ENCODE measurements at regions not wholly inside any gene's neighbourhood (a gene's known extent, or its start where the extent isn't known, plus 50 kb on each side); places are given as distances from the start of the nearest gene placed in this dataset.

DNA sequence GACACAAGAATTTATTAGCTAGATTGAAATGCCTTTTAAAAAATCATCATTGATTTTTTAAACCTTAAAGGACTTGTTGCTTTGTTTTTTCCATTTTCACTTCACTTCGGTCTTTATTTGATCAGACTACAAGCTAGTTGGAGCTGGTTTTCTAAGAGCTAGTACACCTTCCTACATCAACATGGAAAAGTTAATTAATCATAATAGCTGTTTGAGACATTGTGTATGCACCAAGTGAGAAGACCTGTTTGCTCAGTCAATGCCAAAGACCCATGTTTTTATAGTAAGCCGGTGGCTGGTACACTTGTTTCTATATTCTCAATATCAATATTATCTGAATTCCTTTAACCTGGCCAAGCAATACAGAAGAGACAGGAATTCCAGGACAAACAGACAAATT is 310.2 kb upstream of the SGK1 start:
- no peak for DNase-seq (ENCODE audit: extremely low read depth, low read depth)
- TF ChIP-seq, protein P1, sequence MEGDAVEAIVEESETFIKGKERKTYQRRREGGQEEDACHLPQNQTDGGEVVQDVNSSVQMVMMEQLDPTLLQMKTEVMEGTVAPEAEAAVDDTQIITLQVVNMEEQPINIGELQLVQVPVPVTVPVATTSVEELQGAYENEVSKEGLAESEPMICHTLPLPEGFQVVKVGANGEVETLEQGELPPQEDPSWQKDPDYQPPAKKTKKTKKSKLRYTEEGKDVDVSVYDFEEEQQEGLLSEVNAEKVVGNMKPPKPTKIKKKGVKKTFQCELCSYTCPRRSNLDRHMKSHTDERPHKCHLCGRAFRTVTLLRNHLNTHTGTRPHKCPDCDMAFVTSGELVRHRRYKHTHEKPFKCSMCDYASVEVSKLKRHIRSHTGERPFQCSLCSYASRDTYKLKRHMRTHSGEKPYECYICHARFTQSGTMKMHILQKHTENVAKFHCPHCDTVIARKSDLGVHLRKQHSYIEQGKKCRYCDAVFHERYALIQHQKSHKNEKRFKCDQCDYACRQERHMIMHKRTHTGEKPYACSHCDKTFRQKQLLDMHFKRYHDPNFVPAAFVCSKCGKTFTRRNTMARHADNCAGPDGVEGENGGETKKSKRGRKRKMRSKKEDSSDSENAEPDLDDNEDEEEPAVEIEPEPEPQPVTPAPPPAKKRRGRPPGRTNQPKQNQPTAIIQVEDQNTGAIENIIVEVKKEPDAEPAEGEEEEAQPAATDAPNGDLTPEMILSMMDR (IDR thresholded peaks at IDR 0.05; ENCODE audit: low read depth, low read length, missing control alignments), result no peak

DNA sequence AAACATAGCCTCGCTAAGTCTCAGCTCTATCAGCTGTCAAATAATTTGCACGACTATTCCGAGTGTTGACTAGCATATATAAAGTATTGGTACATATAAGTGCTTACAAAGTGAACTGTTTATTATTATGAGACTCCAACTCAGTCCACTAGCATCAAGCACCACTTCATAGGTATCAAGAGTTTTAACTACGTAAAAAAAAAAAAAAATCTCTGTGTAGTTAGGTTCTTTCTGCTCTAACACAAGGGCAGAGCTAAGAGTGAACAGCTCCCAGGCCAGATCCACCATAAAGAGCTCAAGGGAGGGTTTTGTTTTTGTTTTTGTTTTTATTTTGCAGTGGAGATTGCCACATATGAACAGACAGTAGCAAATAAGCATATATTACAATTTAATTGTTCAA is 309.8 kb upstream of the SGK1 start:
- no peak for DNase-seq (ENCODE audit: extremely low read depth, low read depth)
- TF ChIP-seq, protein P1 (IDR thresholded peaks at IDR 0.05; ENCODE audit: low read depth, low read length, missing control alignments), result no peak
- no peak overlapping the region for H3K4me3 ChIP-seq (replicated peaks; ENCODE audit: low read depth, low read length)

More for the DNA sequence above, 310.2 kb upstream of the SGK1 start:
- no peak overlapping the region for H3K4me3 ChIP-seq (replicated peaks; ENCODE audit: low read depth, low read length)

DNA sequence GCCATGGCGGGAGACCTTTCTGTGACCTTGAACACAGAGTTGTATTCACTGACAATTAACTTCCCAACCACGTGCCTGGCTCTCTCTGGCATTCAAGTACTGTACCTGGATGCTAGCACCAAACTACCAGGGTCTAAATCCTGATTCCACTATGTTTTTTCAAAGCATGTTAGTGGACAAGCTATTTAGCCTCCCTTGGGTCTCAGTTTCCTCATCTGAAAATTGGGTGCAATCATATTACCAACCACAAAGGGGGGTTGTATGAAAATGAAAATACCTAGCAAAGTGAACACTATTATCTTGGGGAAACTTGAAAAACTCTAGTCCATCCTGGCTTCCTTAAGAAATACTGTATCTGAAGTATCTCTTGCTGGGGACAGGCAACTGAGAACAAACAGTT is 308.7 kb upstream of the SGK1 start:
- no peak overlapping the region for H3K4me3 ChIP-seq (replicated peaks; ENCODE audit: low read depth, low read length)
- DNase-seq (ENCODE audit: extremely low read depth, low read depth), result no peak
- TF ChIP-seq, protein P1 (IDR thresholded peaks at IDR 0.05; ENCODE audit: low read depth, low read length, missing control alignments), result no peak

DNA sequence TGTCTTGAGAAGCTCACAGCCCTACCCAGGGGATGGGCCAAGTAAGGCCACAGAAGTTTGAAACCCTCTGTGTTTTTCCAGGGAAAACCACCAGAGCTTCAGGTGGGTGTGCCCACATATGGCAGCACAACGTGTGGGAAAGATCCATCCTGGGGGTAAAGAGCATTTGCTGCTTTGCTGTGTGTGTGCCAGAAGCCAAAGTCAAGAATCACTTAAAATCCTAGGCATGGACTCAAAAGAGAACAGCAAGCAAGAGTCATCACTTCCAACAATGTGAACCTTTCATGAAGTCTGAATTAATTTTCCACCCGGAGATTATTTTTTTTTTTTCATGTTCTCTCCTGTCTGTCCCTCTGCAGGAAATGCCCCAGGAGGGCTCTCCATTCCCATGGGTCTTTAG is 308.2 kb upstream of the SGK1 start:
- DNase-seq (ENCODE audit: extremely low read depth, low read depth), result no peak

DNA sequence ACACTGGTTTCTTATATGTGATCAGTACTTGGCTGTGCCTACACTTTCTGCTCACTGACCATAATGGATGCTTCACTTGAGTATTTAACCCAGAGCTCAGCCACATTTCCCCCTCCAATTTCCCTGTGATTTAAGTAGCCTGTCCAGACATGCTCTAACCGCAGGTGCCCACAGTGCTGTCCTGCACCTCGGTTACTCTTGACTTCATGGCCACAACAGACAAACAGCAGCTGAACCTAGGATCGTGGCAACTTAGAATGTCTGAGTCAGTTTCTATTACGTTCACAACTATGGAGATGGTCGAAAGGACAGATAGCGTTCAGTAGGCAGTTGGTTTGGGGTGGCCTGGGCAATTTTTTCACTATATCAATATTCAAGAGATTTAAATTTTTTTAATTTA is 306.9 kb upstream of the SGK1 start:
- DNase-seq (ENCODE audit: extremely low read depth, low read depth), result no peak
- H3K4me3 ChIP-seq (replicated peaks; ENCODE audit: low read depth, low read length), result no peak overlapping the region
- TF ChIP-seq, protein P1 (IDR thresholded peaks at IDR 0.05; ENCODE audit: low read depth, low read length, missing control alignments), result no peak

More for the DNA sequence above, 308.2 kb upstream of the SGK1 start:
- TF ChIP-seq, protein P1 (IDR thresholded peaks at IDR 0.05; ENCODE audit: low read depth, low read length, missing control alignments), result no peak
- H3K4me3 ChIP-seq (replicated peaks; ENCODE audit: low read depth, low read length), result no peak overlapping the region

DNA sequence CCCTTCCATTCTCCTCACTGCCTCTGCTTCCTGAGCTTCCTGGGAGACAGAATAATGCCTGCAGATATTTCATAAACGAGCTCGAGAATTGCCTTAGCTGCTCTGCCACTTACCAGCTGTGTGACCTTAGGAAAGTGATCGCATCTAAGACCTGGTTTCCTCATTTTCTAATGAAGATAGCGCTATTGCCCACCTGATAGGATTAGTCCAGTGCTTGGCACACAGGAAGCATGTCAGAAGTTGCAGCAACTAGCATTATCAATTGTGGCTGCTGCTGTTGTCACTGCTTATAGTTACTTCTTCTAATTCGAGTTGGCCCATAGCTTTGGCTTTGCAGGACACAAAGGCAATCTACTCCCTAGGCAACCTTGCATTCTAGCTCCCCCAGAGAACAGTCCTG is 305.5 kb upstream of the SGK1 start:
- TF ChIP-seq, protein P1 (IDR thresholded peaks at IDR 0.05; ENCODE audit: low read depth, low read length, missing control alignments), result no peak
- H3K4me3 ChIP-seq (replicated peaks; ENCODE audit: low read depth, low read length), result no peak overlapping the region
- no peak for DNase-seq (ENCODE audit: extremely low read depth, low read depth)

Measured in HFF-Myc (cell line).